OCI-LY7 (cell line): ENCODE measurements at regions not wholly inside any gene's neighbourhood (a gene's known extent, or its start where the extent isn't known, plus 50 kb on each side); places are given as distances from the start of the nearest gene placed in this dataset.

Experiments
- BruUV-seq: library from RNA; stranded (reverse); fragments of 400-500 nt; replicated peaks from 2 replicates; lab custom pipeline; 2021; lab: Mats Ljungman, UMichigan
- CTCF ChIA-PET: fragments of 300-600 bp; sonication (Branson Sonifier 250); formaldehyde crosslinking; loops from one replicate; lab custom pipeline; 2022; ENCODE audit warnings: antibody characterized with exemption; ENCODE audit not compliant: unreplicated experiment; lab: Charles Lee
- POLR2A ChIA-PET: fragments of 300-600 bp; sonication (Branson Sonifier 250); formaldehyde crosslinking; loops from one replicate; lab custom pipeline; 2022; ENCODE audit warnings: antibody characterized with exemption; lab: Charles Lee
- DNase-seq: peaks from one replicate; pipeline ENCODE4 v3.0.0-alpha.2; 2015; ENCODE audit warnings: low spot score
- H2AFZ ChIP-seq: fragments of 200-600 bp; sonication (generic), shearing (Covaris generic); 2 replicates; pipeline ENCODE4 v1.6.1; 2014; ENCODE audit warnings: mild to moderate bottlenecking, antibody characterized with exemption, low read length, moderate library complexity
- H3K27ac ChIP-seq: fragments of 200-600 bp; sonication (generic); 2 replicates; pipeline ENCODE4 v1.5.1; 2014; ENCODE audit warnings: mixed run types, low read depth, mild to moderate bottlenecking, moderate library complexity, low read length, inconsistent platforms; ENCODE audit not compliant: poor library complexity, severe bottlenecking
- H3K36me3 ChIP-seq: fragments of 200-600 bp; sonication (generic); 2 replicates; pipeline ENCODE4 v1.6.1; 2014; ENCODE audit warnings: mild to moderate bottlenecking, antibody characterized with exemption, low read length, moderate library complexity, mixed read lengths; ENCODE audit not compliant: insufficient read depth
- H3K4me1 ChIP-seq: fragments of 200-600 bp; sonication (generic); 2 replicates; pipeline ENCODE4 v1.5.1; 2014; ENCODE audit warnings: mild to moderate bottlenecking, low read length; ENCODE audit not compliant: insufficient read depth, poor library complexity, severe bottlenecking
- H3K4me2 ChIP-seq: fragments of 200-600 bp; sonication (generic); 2 replicates; pipeline ENCODE4 v1.6.1; 2014; ENCODE audit warnings: mild to moderate bottlenecking, low read length
- H3K4me3 ChIP-seq: fragments of 200-600 bp; sonication (generic); 2 replicates; pipeline ENCODE4 v1.5.1; 2014; ENCODE audit warnings: mild to moderate bottlenecking, low read depth, low read length; ENCODE audit not compliant: poor library complexity, severe bottlenecking
- H3K79me2 ChIP-seq: fragments of 200-600 bp; sonication (generic); 2 replicates; pipeline ENCODE4 v1.6.1; 2016; ENCODE audit warnings: low read depth, mild to moderate bottlenecking, low read length, moderate library complexity, mixed read lengths; ENCODE audit not compliant: insufficient read depth
- H3K9me2 ChIP-seq: fragments of 200-600 bp; sonication (generic); 2 replicates; pipeline ENCODE4 v1.6.1; 2016; ENCODE audit warnings: mild to moderate bottlenecking, low read length, mixed read lengths; ENCODE audit not compliant: insufficient read depth
- H3K9me3 ChIP-seq: fragments of 200-600 bp; sonication (generic); 2 replicates; pipeline ENCODE4 v1.6.1; 2014; ENCODE audit warnings: mild to moderate bottlenecking, mixed run types, low read length, mixed read lengths
- H4K20me1 ChIP-seq: fragments of 200-600 bp; sonication (generic); 2 replicates; pipeline ENCODE4 v1.6.1; 2014; ENCODE audit warnings: mild to moderate bottlenecking, antibody characterized with exemption, low read length, moderate library complexity, mixed read lengths; ENCODE audit not compliant: insufficient read depth
- CTCF ChIP-seq: fragments of 200-600 bp; sonication (generic); conservative IDR thresholded peaks from 2 replicates; pipeline ENCODE4 v1.5.1; 2014; ENCODE audit warnings: mild to moderate bottlenecking, antibody characterized with exemption, low read length, moderate library complexity, mixed read lengths
- EZH2phosphoT487 ChIP-seq: fragments of 200-600 bp; sonication (generic); IDR thresholded peaks from 2 replicates; pipeline ENCODE4 v1.6.1; 2018; ENCODE audit warnings: low read depth, borderline replicate concordance, mild to moderate bottlenecking, mixed run types, antibody characterized with exemption, low read length, moderate library complexity, mixed read lengths
- intact Hi-C: fragments of 100-400 bp; cut with micrococcal nuclease; formaldehyde crosslinking; loops from one replicate; pipeline ENCODE4 v1.10.0; 2022; ENCODE audit not compliant: unreplicated experiment

DNA sequence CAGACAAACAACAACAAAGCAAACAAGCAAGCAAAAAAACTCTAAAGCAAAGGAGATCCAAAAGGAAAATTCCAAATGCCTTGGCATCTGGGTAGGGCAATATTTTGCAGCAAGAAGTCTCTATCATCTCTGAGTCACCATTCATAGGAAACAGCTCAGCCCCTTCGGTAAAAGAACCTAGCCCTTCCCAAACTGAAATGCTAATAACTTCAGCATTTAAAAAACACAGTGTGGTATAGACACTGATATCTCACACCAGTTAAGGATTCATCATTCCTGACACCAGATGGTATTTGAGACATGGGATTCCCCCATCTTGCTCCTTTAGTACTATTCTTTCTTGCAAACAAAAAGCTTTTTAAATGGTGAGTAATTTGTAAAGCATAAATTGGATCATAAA, 491.8 kb downstream of the TXNL1 start:
- no peaks in the 10 kb centered on the region for H4K20me1 ChIP-seq
- H3K4me3 ChIP-seq, result no peak overlapping the region
- H3K79me2 ChIP-seq, result no peaks in the 10 kb centered on the region
- TF ChIP-seq CTCF (no peak), EZH2phosphoT487 (no peak)
- CTCF ChIA-PET, result no interaction called here
- no peak overlapping the region for H3K27ac ChIP-seq
- H3K9me3 ChIP-seq, result no peaks in the 10 kb centered on the region
- H3K9me2 ChIP-seq, result no peaks in the 10 kb centered on the region
- no peak for DNase-seq
- H3K4me1 ChIP-seq, result no peaks in the 10 kb centered on the region
- no peaks in the 10 kb centered on the region for H3K36me3 ChIP-seq
- BruUV-seq, result no TSS peak
- intact Hi-C loops, result no loop called here
- no peak overlapping the region for H3K4me2 ChIP-seq
- POLR2A ChIA-PET, result no interaction called here
- no peak overlapping the region for H2AFZ ChIP-seq

DNA sequence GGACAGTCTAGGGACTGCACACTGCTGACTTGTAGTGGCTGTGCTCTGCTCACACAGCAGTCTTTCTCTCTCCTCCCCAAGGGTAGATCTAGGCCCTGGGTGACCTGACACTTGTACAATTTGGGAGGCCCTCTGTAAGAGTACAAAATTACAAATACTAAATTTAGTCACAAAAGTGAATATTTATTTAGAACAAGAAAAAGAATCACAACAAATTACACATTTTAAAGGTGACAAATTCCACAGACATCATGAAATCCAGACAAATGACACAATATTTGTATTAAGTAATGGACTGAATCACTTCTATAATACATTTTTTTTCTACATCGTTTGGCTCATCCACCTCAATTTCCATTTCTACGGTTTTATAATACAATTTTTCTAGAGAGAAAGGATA, 496.4 kb downstream of the TXNL1 start:
- no peaks in the 10 kb centered on the region for H3K9me3 ChIP-seq
- ChIA-PET CTCF (no interaction called here), POLR2A (no interaction called here)
- H3K79me2 ChIP-seq, result no peaks in the 10 kb centered on the region
- TF ChIP-seq EZH2phosphoT487, result no peak
- no peak for TF ChIP-seq CTCF
- no TSS peak for BruUV-seq
- no peak overlapping the region for H3K4me2 ChIP-seq
- H3K36me3 ChIP-seq, result no peaks in the 10 kb centered on the region
- no peak overlapping the region for H3K27ac ChIP-seq
- no peak for DNase-seq
- H4K20me1 ChIP-seq, result no peaks in the 10 kb centered on the region
- no peak overlapping the region for H2AFZ ChIP-seq
- no peaks in the 10 kb centered on the region for H3K4me1 ChIP-seq
- intact Hi-C loops, result no loop called here
- no peaks in the 10 kb centered on the region for H3K9me2 ChIP-seq
- no peak overlapping the region for H3K4me3 ChIP-seq

DNA sequence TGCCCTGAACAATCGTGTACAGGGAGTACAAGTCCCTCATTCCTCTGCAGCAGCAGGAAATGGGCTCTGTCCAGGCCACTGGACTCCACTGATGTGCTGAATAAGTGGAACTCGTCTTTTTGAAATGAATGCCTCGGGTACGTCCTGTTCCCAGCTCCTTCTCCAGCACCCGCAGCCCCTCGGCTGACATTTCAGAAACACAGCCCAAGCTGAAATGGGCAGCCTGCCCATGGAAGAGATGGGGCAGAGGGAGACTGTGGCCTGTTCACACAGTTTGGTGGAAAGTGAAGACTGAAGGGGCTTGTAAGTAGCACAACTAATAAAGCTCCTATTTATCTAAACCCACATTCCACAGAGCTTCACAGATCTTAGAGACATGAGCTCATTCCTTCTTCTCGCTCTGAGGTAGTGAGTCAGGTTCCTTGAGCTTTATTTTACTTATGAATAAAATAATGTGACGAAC, 498.6 kb downstream of the TXNL1 start:
- ChIA-PET CTCF (no interaction called here), POLR2A (interaction anchor here (0.9 kb wide), 1 partner anchor 40 kb away, joined by 3 read pairs; no protein-coding TSS in a partner anchor)
- no peaks in the 10 kb centered on the region for H3K9me3 ChIP-seq
- no peak overlapping the region for H3K4me2 ChIP-seq
- no peaks in the 10 kb centered on the region for H3K79me2 ChIP-seq
- no peak overlapping the region for H2AFZ ChIP-seq
- no peak for TF ChIP-seq CTCF
- TF ChIP-seq EZH2phosphoT487, result no peak
- no peak overlapping the region for H3K4me3 ChIP-seq
- no peaks in the 10 kb centered on the region for H3K9me2 ChIP-seq
- no peak overlapping the region for H3K27ac ChIP-seq
- no peaks in the 10 kb centered on the region for H4K20me1 ChIP-seq
- H3K4me1 ChIP-seq, result no peaks in the 10 kb centered on the region
- H3K36me3 ChIP-seq, result no peaks in the 10 kb centered on the region
- intact Hi-C loops, result no loop called here
- BruUV-seq, result no TSS peak
- no peak for DNase-seq
